ENCODE measurements at regions not wholly inside any gene's neighbourhood (a gene's known extent, or its start where the extent isn't known, plus 50 kb on each side); places are given as distances from the start of the nearest gene placed in this dataset.

- intact Hi-C loops (cut with micrococcal nuclease; ENCODE audit: unreplicated experiment), result loop anchor here (2.0 kb wide), 1 partner anchor 765 kb away; no protein-coding TSS in a partner anchor
- H3K4me1 ChIP-seq (ENCODE audit: insufficient read depth, low read length, poor library complexity, severe bottlenecking), result no peaks in the 10 kb centered on the region
- no peak overlapping the region for H3K27ac ChIP-seq (ENCODE audit: low read depth, low read length, poor library complexity, severe bottlenecking)
- peak; percentile 17 for DNase-seq (ENCODE audit: low spot score)
- TF ChIP-seq CTCF (conservative IDR thresholded peaks at IDR 0.05; ENCODE audit: low read depth, low read length) (peak; percentile 46; the same call in 1 of the 2 replicates), EZH2 (IDR thresholded peaks at IDR 0.05; ENCODE audit: borderline replicate concordance, low read depth, low read length, poor library complexity, severe bottlenecking) (no peak)
- ChIA-PET POLR2A (ENCODE audit: low non-redundant PET) (no interaction called here), CTCF (interaction anchor here (1.0 kb wide), 1 partner anchor 758 kb away, joined by 5 read pairs; no protein-coding TSS in a partner anchor)
- H3K4me3 ChIP-seq (ENCODE audit: low read depth, low read length, poor library complexity, severe bottlenecking), result no peak overlapping the region
- H3K27me3 ChIP-seq (replicated peaks; ENCODE audit: insufficient read depth, low read depth, low read length, poor library complexity), result no peaks in the 10 kb centered on the region
- no TSS peak for BruUV-seq (replicated peaks)
- H3K9me3 ChIP-seq (ENCODE audit: low read depth, low read length, poor library complexity, severe bottlenecking), result no peaks in the 10 kb centered on the region
- H3K36me3 ChIP-seq (ENCODE audit: insufficient read depth, low read length, poor library complexity, severe bottlenecking), result no peaks in the 10 kb centered on the region
Measured at GRCh38 chr2:194545978-194546377, 1111.0 kb upstream of the SLC39A10 start.

- no peak overlapping the region for H3K27ac ChIP-seq (ENCODE audit: low read depth, low read length, poor library complexity, severe bottlenecking)
- H3K4me3 ChIP-seq (ENCODE audit: low read depth, low read length, poor library complexity, severe bottlenecking), result no peak overlapping the region
- TF ChIP-seq CTCF (conservative IDR thresholded peaks at IDR 0.05; ENCODE audit: low read depth, low read length) (no peak), EZH2 (IDR thresholded peaks at IDR 0.05; ENCODE audit: borderline replicate concordance, low read depth, low read length, poor library complexity, severe bottlenecking) (no peak)
- no TSS peak for BruUV-seq (replicated peaks)
- H3K36me3 ChIP-seq (ENCODE audit: insufficient read depth, low read length, poor library complexity, severe bottlenecking), result no peaks in the 10 kb centered on the region
- no peak for DNase-seq (ENCODE audit: low spot score)
- CTCF ChIA-PET, result no interaction called here
- H3K4me1 ChIP-seq (ENCODE audit: insufficient read depth, low read length, poor library complexity, severe bottlenecking), result no peaks in the 10 kb centered on the region
- no peaks in the 10 kb centered on the region for H3K27me3 ChIP-seq (replicated peaks; ENCODE audit: insufficient read depth, low read depth, low read length, poor library complexity)
- H3K9me3 ChIP-seq (ENCODE audit: low read depth, low read length, poor library complexity, severe bottlenecking), result no peaks in the 10 kb centered on the region
- POLR2A ChIA-PET (ENCODE audit: low non-redundant PET), result no interaction called here
- intact Hi-C loops (cut with micrococcal nuclease; ENCODE audit: unreplicated experiment), result loop anchor here (10.0 kb wide), 1 partner anchor 645 kb away; no protein-coding TSS in a partner anchor
Measured at GRCh38 chr2:194539425-194539824, 1117.6 kb upstream of the SLC39A10 start.

GRCh38 chr2:194526121-194526520 lies 1130.9 kb upstream of the SLC39A10 start:
- ChIA-PET CTCF (no interaction called here), POLR2A (ENCODE audit: low non-redundant PET) (no interaction called here)
- H3K27me3 ChIP-seq (replicated peaks; ENCODE audit: insufficient read depth, low read depth, low read length, poor library complexity), result no peaks in the 10 kb centered on the region
- DNase-seq (ENCODE audit: low spot score), result no peak
- H3K4me1 ChIP-seq (ENCODE audit: insufficient read depth, low read length, poor library complexity, severe bottlenecking), result no peaks in the 10 kb centered on the region
- no peak overlapping the region for H3K27ac ChIP-seq (ENCODE audit: low read depth, low read length, poor library complexity, severe bottlenecking)
- H3K4me3 ChIP-seq (ENCODE audit: low read depth, low read length, poor library complexity, severe bottlenecking), result no peak overlapping the region
- intact Hi-C loops (cut with micrococcal nuclease; ENCODE audit: unreplicated experiment), result no loop called here
- BruUV-seq (replicated peaks), result no TSS peak
- TF ChIP-seq EZH2 (IDR thresholded peaks at IDR 0.05; ENCODE audit: borderline replicate concordance, low read depth, low read length, poor library complexity, severe bottlenecking), result no peak
- TF ChIP-seq CTCF (conservative IDR thresholded peaks at IDR 0.05; ENCODE audit: low read depth, low read length), result no peak
- H3K9me3 ChIP-seq (ENCODE audit: low read depth, low read length, poor library complexity, severe bottlenecking), result no peaks in the 10 kb centered on the region
- no peaks in the 10 kb centered on the region for H3K36me3 ChIP-seq (ENCODE audit: insufficient read depth, low read length, poor library complexity, severe bottlenecking)
